PC-9 (cell line): ENCODE measurements at regions not wholly inside any gene's neighbourhood (a gene's known extent, or its start where the extent isn't known, plus 50 kb on each side); places are given as distances from the start of the nearest gene placed in this dataset.

Experiments used
- BruUV-seq: library from RNA; stranded (reverse); fragments of 400-500 nt; replicated peaks from 2 replicates; lab custom pipeline; 2021; lab: Mats Ljungman, UMichigan
- CTCF ChIA-PET: fragments of 300-600 bp; sonication (Branson Sonifier 250); formaldehyde crosslinking; loops from one replicate; lab custom pipeline; 2022; ENCODE audit warnings: antibody characterized with exemption; lab: Charles Lee
- POLR2A ChIA-PET: fragments of 300-600 bp; sonication (Branson Sonifier 250); formaldehyde crosslinking; loops from one replicate; lab custom pipeline; 2022; ENCODE audit warnings: antibody characterized with exemption; ENCODE audit not compliant: unreplicated experiment; lab: Charles Lee
- DNase-seq, 2 experiments: peaks; one replicate each; pipeline versions ENCODE4 v3.0.0 to v3.0.0-alpha.2; 2015 to 2022; ENCODE audit warnings: mixed read lengths in 1 of 2
- H2AFZ ChIP-seq: fragments of 200-600 bp; sonication (generic); 2 replicates; pipeline ENCODE4 v1.8.1; 2017; ENCODE audit warnings: antibody characterized with exemption
- H3F3A ChIP-seq: fragments of 200-600 bp; sonication (generic); 2 replicates; pipeline ENCODE4 v1.8.1; 2017; ENCODE audit warnings: antibody characterized with exemption, mild to moderate bottlenecking, low read depth; ENCODE audit not compliant: insufficient read depth
- H3K27ac ChIP-seq: fragments of 200-600 bp; sonication (generic); 2 replicates; pipeline ENCODE4 v1.6.1; 2016; ENCODE audit warnings: mixed run types
- H3K27me3 ChIP-seq: fragments of 200-600 bp; sonication (generic); 2 replicates; pipeline ENCODE4 v1.6.1; 2016; ENCODE audit warnings: low read depth, mixed run types; ENCODE audit not compliant: insufficient read depth
- H3K36me3 ChIP-seq: fragments of 200-600 bp; sonication (generic); 2 replicates; pipeline ENCODE4 v1.6.1; 2016; ENCODE audit warnings: low read depth, mixed run types
- H3K4me1 ChIP-seq: fragments of 200-600 bp; sonication (generic); replicated peaks from 2 replicates; pipeline ENCODE4 v1.6.1; 2016; ENCODE audit warnings: mixed run types; ENCODE audit not compliant: insufficient read depth
- H3K4me2 ChIP-seq: fragments of 200-600 bp; sonication (generic); 2 replicates; pipeline ENCODE4 v1.6.1; 2017; ENCODE audit warnings: mixed run types
- H3K4me3 ChIP-seq: fragments of 200-600 bp; sonication (generic); 2 replicates; pipeline ENCODE4 v1.6.1; 2016; ENCODE audit warnings: mixed run types
- H3K79me2 ChIP-seq: fragments of 200-600 bp; sonication (generic); 2 replicates; pipeline ENCODE4 v1.6.1; 2017; ENCODE audit warnings: low read depth, mixed run types
- H3K9me2 ChIP-seq: fragments of 200-600 bp; sonication (generic); 2 replicates; pipeline ENCODE4 v1.8.1; 2017; ENCODE audit warnings: mild to moderate bottlenecking; ENCODE audit not compliant: insufficient read depth
- H3K9me3 ChIP-seq: fragments of 200-600 bp; sonication (generic); 2 replicates; pipeline ENCODE4 v1.8.1; 2016; ENCODE audit warnings: low read depth; ENCODE audit not compliant: insufficient read depth
- H4K20me1 ChIP-seq: fragments of 200-600 bp; sonication (generic); 2 replicates; pipeline ENCODE4 v1.8.1; 2017; ENCODE audit not compliant: insufficient read depth
- EZH2 ChIP-seq: fragments of 200-600 bp; sonication (generic); IDR thresholded peaks from 2 replicates; pipeline ENCODE4 v1.8.0; 2017; ENCODE audit warnings: antibody characterized with exemption, low read depth
- intact Hi-C: fragments of 100-400 bp; cut with micrococcal nuclease; formaldehyde crosslinking; loops from one replicate; pipeline ENCODE4 v1.10.0; 2022; ENCODE audit not compliant: unreplicated experiment
- TF ChIP-seq, protein P1 (sequence below): fragments of 200-600 bp; sonication (generic); conservative IDR thresholded peaks from 2 replicates; pipeline ENCODE4 v1.6.1; 2017; ENCODE audit warnings: mixed run types, antibody characterized with exemption, mild to moderate bottlenecking, moderate library complexity

DNA sequence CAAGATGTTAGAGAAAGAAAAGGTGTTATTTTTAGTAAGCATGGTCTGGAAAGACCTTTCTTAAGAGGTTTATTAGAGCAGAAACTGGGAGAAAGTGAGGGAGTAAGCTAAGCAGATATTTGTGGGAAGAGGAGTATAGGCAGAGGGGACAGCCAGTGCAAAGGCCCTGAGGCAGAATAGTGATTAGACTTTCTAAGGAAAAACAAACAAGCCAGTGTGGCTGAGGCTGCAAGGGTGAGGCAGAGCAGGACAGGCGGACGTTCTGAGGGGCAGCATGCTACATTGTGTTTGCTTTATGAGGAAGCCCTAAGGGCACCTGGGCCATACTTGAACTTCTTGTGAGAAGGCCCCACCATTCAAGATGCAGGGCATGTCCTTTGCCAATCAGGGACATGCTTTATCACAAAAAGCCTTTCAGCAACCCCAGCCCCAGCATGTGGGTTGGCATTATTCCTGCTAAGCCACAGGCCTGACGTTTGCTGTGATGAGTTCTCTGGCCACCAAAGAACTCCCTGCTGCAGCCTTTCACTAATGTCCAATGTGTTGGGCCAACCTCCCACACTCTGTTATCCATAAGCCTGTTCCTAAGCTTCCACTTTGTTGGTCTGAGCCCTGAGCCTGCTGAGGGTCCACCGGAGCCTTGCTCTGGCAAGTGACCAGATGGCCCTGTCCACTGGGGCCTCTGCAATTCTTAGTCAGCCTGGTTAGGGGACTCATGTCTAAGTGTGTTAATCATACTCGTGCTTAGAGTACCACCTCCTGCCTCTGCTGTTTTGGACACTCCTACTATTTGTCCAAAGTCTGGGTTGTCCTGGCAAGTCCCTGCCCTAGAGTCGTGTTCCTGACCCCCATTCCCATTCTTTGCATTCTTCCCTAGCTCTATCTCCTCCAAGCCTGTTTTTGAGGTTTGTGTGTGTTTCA is 209.9 kb upstream of the CTNNB1 start:
- no peaks in the 10 kb centered on the region for H3K27me3 ChIP-seq
- POLR2A ChIA-PET = no interaction called here
- H3K27ac ChIP-seq = no peak overlapping the region
- TF ChIP-seq, protein P1, sequence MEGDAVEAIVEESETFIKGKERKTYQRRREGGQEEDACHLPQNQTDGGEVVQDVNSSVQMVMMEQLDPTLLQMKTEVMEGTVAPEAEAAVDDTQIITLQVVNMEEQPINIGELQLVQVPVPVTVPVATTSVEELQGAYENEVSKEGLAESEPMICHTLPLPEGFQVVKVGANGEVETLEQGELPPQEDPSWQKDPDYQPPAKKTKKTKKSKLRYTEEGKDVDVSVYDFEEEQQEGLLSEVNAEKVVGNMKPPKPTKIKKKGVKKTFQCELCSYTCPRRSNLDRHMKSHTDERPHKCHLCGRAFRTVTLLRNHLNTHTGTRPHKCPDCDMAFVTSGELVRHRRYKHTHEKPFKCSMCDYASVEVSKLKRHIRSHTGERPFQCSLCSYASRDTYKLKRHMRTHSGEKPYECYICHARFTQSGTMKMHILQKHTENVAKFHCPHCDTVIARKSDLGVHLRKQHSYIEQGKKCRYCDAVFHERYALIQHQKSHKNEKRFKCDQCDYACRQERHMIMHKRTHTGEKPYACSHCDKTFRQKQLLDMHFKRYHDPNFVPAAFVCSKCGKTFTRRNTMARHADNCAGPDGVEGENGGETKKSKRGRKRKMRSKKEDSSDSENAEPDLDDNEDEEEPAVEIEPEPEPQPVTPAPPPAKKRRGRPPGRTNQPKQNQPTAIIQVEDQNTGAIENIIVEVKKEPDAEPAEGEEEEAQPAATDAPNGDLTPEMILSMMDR = no peak
- TF ChIP-seq EZH2 = no peak
- DNase-seq = no peak
- BruUV-seq = no TSS peak
- no peaks in the 10 kb centered on the region for H3K36me3 ChIP-seq
- no peak overlapping the region for H3K4me3 ChIP-seq
- CTCF ChIA-PET = no interaction called here
- H3F3A ChIP-seq = no peaks in the 10 kb centered on the region
- H3K4me2 ChIP-seq = no peak overlapping the region
- intact Hi-C loops = no loop called here
- H2AFZ ChIP-seq = no peak overlapping the region
- H3K79me2 ChIP-seq = no peaks in the 10 kb centered on the region
- H3K9me2 ChIP-seq = no peaks in the 10 kb centered on the region
- H3K4me1 ChIP-seq = no peaks in the 10 kb centered on the region
- H3K9me3 ChIP-seq = no peaks in the 10 kb centered on the region
- no peaks in the 10 kb centered on the region for H4K20me1 ChIP-seq

DNA sequence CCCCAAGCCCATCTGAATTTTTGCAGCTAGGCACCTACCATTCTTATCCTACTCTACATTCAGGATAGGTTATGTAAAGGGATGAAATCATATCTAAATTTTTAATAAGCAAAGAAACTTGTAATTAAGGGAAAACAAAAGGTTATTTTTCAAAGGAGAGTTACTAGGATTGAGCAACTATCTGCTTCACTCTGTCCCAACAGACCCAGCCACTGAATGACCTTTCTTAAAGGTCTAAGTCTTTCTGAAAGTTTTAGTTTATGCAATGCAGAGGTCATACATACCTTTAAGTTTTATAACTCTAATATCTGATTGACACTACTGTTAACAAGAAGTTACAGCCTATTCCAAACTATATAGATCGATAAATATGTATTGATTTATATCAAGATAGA is 209.2 kb upstream of the CTNNB1 start:
- no peak overlapping the region for H3K4me3 ChIP-seq
- no peak overlapping the region for H3K4me2 ChIP-seq
- no peak overlapping the region for H3K27ac ChIP-seq
- no peaks in the 10 kb centered on the region for H3K9me2 ChIP-seq
- TF ChIP-seq EZH2 = no peak
- TF ChIP-seq, protein P1 = no peak
- DNase-seq = no peak
- ChIA-PET CTCF (no interaction called here), POLR2A (no interaction called here)
- no peak overlapping the region for H2AFZ ChIP-seq
- no peaks in the 10 kb centered on the region for H3F3A ChIP-seq
- no peaks in the 10 kb centered on the region for H3K79me2 ChIP-seq
- H4K20me1 ChIP-seq = no peaks in the 10 kb centered on the region
- no peaks in the 10 kb centered on the region for H3K36me3 ChIP-seq
- H3K9me3 ChIP-seq = no peaks in the 10 kb centered on the region
- intact Hi-C loops = no loop called here
- BruUV-seq = no TSS peak
- no peaks in the 10 kb centered on the region for H3K4me1 ChIP-seq
- no peaks in the 10 kb centered on the region for H3K27me3 ChIP-seq

DNA sequence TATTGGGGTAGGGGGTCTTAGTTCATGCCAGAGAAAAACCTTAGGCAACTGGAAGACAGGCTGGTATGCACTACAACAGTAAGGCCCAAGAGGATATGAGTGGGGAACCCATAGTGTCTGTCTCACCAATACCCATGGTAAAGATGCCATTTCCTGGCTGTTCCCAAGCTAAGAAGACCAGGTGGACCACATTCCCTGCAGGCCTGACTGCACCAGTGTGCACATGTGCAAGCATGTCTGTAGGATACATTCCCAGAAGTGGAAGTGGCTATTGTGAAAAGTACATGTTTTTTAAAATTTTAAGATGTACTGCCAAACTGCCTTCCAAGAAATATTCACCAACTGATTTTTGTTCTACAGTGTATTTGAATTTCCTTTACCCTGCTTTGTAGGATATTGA is 207.3 kb upstream of the CTNNB1 start:
- DNase-seq = no peak
- ChIA-PET CTCF (no interaction called here), POLR2A (no interaction called here)
- TF ChIP-seq, protein P1 = no peak
- no peak for TF ChIP-seq EZH2
- no peaks in the 10 kb centered on the region for H3K36me3 ChIP-seq
- H3K9me3 ChIP-seq = no peaks in the 10 kb centered on the region
- no peak overlapping the region for H3K4me2 ChIP-seq
- intact Hi-C loops = no loop called here
- no peaks in the 10 kb centered on the region for H3K4me1 ChIP-seq
- no peaks in the 10 kb centered on the region for H3K79me2 ChIP-seq
- H3F3A ChIP-seq = no peaks in the 10 kb centered on the region
- no peak overlapping the region for H2AFZ ChIP-seq
- H3K9me2 ChIP-seq = no peaks in the 10 kb centered on the region
- H3K27me3 ChIP-seq = no peaks in the 10 kb centered on the region
- no peaks in the 10 kb centered on the region for H4K20me1 ChIP-seq
- H3K27ac ChIP-seq = no peak overlapping the region
- no peak overlapping the region for H3K4me3 ChIP-seq
- BruUV-seq = no TSS peak
